Upper lobe of left lung (tissue), 4 donors: ENCODE measurements at regions not wholly inside any gene's neighbourhood (a gene's known extent, or its start where the extent isn't known, plus 50 kb on each side); places are given as distances from the start of the nearest gene placed in this dataset.

Experiments
- CTCF ChIP-seq, 6 experiments: fragments of 450-650 bp in 4 of 6; fragments of 200-600 bp in 2 of 6; sonication (generic) in 2 of 6; IDR thresholded peaks; one replicate each; pipeline ENCODE4 v1.5.1; 2016 to 2019; ENCODE audit warnings: antibody characterized with exemption in 6 of 6
- EP300 ChIP-seq, 4 donors: sonication (generic); formaldehyde crosslinking; IDR thresholded peaks; one replicate each; pipeline ENCODE4 v1.5.1; 2017; ENCODE audit warnings: antibody characterized with exemption in 4 of 4, control low read depth in 2 of 4
- POLR2A ChIP-seq, 4 donors: fragments of 450-650 bp; IDR thresholded peaks; one replicate each; pipeline ENCODE4 v1.5.1; 2016 to 2017; ENCODE audit warnings: antibody characterized with exemption in 4 of 4, mild to moderate bottlenecking in 2 of 4
- POLR2AphosphoS5 ChIP-seq, 2 donors: sonication (generic); formaldehyde crosslinking; IDR thresholded peaks; one replicate each; pipeline ENCODE4 v1.5.1; 2017; ENCODE audit warnings: antibody characterized with exemption in 2 of 2

GRCh38 chr2:16509042-16509441 is 156.6 kb downstream of the CYRIA start:
- no peak for TF ChIP-seq CTCF (IDR thresholded peaks at IDR 0.05)
- no peak for TF ChIP-seq POLR2A (IDR thresholded peaks at IDR 0.05)
- no peak for TF ChIP-seq POLR2AphosphoS5 (IDR thresholded peaks at IDR 0.05)
- TF ChIP-seq EP300 (IDR thresholded peaks at IDR 0.05): no peak
